RWPE2 (cell line): ENCODE measurements at regions not wholly inside any gene's neighbourhood (a gene's known extent, or its start where the extent isn't known, plus 50 kb on each side); places are given as distances from the start of the nearest gene placed in this dataset.

Source experiments
- ATAC-seq: fragments of 200-7000 bp; cut with Tn5 transposase; 3 replicates; pipeline ENCODE4 v1.9.1; 2021; ENCODE audit warnings: low read depth
- DNase-seq: peaks from one replicate; pipeline ENCODE4 v3.0.0-alpha.2; 2020; ENCODE audit warnings: low spot score
- H3K27ac ChIP-seq: fragments of 450-650 bp; 2 replicates; pipeline ENCODE4 v1.5.1; 2017; ENCODE audit warnings: mild to moderate bottlenecking; ENCODE audit not compliant: poor library complexity, severe bottlenecking
- H3K27me3 ChIP-seq: fragments of 250-450 bp; sonication (Bioruptor Pico); 2 replicates; pipeline ENCODE4 v1.5.1; 2021; ENCODE audit warnings: mild to moderate bottlenecking, moderate library complexity; ENCODE audit not compliant: insufficient read depth, poor library complexity, severe bottlenecking
- H3K36me3 ChIP-seq: fragments of 250-450 bp; sonication (Bioruptor Pico); 2 replicates; pipeline ENCODE4 v1.5.1; 2020; ENCODE audit warnings: low read depth, mild to moderate bottlenecking, moderate library complexity
- H3K4me1 ChIP-seq: fragments of 250-450 bp; sonication (Bioruptor Pico); 2 replicates; pipeline ENCODE4 v1.5.1; 2021; ENCODE audit warnings: mild to moderate bottlenecking, moderate library complexity; ENCODE audit not compliant: insufficient read depth, poor library complexity, severe bottlenecking
- H3K4me3 ChIP-seq: fragments of 250-450 bp; sonication (Bioruptor Pico); 2 replicates; pipeline ENCODE4 v1.5.1; 2021; ENCODE audit warnings: mild to moderate bottlenecking, moderate library complexity; ENCODE audit not compliant: severe bottlenecking
- H3K9me3 ChIP-seq: fragments of 250-450 bp; sonication (Bioruptor Pico); 2 replicates; pipeline ENCODE4 v1.5.1; 2021; ENCODE audit warnings: mild to moderate bottlenecking, moderate library complexity; ENCODE audit not compliant: severe bottlenecking
- CTCF ChIP-seq: fragments of 450-650 bp; IDR thresholded peaks from one replicate; pipeline ENCODE4 v1.5.1; 2017; ENCODE audit warnings: mild to moderate bottlenecking, moderate library complexity; ENCODE audit not compliant: poor library complexity, severe bottlenecking

- Histone ChIP-seq H3K36me3 (no peaks in the 10 kb centered on the region), H3K9me3 (no peaks in the 10 kb centered on the region), H3K27me3 (no peaks in the 10 kb centered on the region), H3K4me1 (no peaks in the 10 kb centered on the region), H3K4me3 (no peak overlapping the region), H3K27ac (no peak overlapping the region)
- TF ChIP-seq CTCF, result no peak
- DNase-seq (no peak), ATAC-seq (no peak)
Observed at GRCh38 chr11:98053851-98054250, 966.9 kb upstream of the CNTN5 start.

GRCh38 chr11:98056945-98057344 is 963.8 kb upstream of the CNTN5 start:
- no peaks in the 10 kb centered on the region for H3K36me3 ChIP-seq
- no peak for DNase-seq
- no peaks in the 10 kb centered on the region for H3K9me3 ChIP-seq
- TF ChIP-seq CTCF, result no peak
- H3K27me3 ChIP-seq, result no peaks in the 10 kb centered on the region
- no peak overlapping the region for H3K4me3 ChIP-seq
- H3K27ac ChIP-seq, result no peak overlapping the region
- no peak for ATAC-seq
- H3K4me1 ChIP-seq, result no peaks in the 10 kb centered on the region

- no peaks in the 10 kb centered on the region for H3K36me3 ChIP-seq
- TF ChIP-seq CTCF, result no peak
- no peaks in the 10 kb centered on the region for H3K4me1 ChIP-seq
- ATAC-seq (no peak), DNase-seq (no peak)
- no peak overlapping the region for H3K27ac ChIP-seq
- H3K9me3 ChIP-seq, result no peaks in the 10 kb centered on the region
- H3K27me3 ChIP-seq, result no peaks in the 10 kb centered on the region
- H3K4me3 ChIP-seq, result no peak overlapping the region
Observed at GRCh38 chr11:98059488-98059887, 961.3 kb upstream of the CNTN5 start.

GRCh38 chr11:98060759-98061158 is 960.0 kb upstream of the CNTN5 start:
- Histone ChIP-seq H3K27ac (no peak overlapping the region), H3K4me1 (no peaks in the 10 kb centered on the region), H3K27me3 (no peaks in the 10 kb centered on the region), H3K4me3 (no peak overlapping the region), H3K9me3 (no peaks in the 10 kb centered on the region), H3K36me3 (no peaks in the 10 kb centered on the region)
- no peak for DNase-seq
- no peak for TF ChIP-seq CTCF
- ATAC-seq, result no peak

GRCh38 chr11:98061858-98062257 is 958.9 kb upstream of the CNTN5 start:
- no peaks in the 10 kb centered on the region for H3K27me3 ChIP-seq
- DNase-seq (no peak), ATAC-seq (no peak)
- no peak overlapping the region for H3K4me3 ChIP-seq
- no peaks in the 10 kb centered on the region for H3K36me3 ChIP-seq
- TF ChIP-seq CTCF, result no peak
- no peak overlapping the region for H3K27ac ChIP-seq
- no peaks in the 10 kb centered on the region for H3K9me3 ChIP-seq
- H3K4me1 ChIP-seq, result no peaks in the 10 kb centered on the region
